Glomerular endothelial cell (primary cell): ENCODE measurements at regions not wholly inside any gene's neighbourhood (a gene's known extent, or its start where the extent isn't known, plus 50 kb on each side); places are given as distances from the start of the nearest gene placed in this dataset.
"Not testable (repeated sequence)": the region's sequence is repeated elsewhere in the genome, so short reads cannot be mapped to it uniquely, and the experiment has no call there.

Source experiments
- DNase-seq: peaks from one replicate; pipeline ENCODE4 v3.0.0-alpha.2; 2011; ENCODE audit warnings: low read depth, low spot score; ENCODE audit errors: extremely low read depth

DNA sequence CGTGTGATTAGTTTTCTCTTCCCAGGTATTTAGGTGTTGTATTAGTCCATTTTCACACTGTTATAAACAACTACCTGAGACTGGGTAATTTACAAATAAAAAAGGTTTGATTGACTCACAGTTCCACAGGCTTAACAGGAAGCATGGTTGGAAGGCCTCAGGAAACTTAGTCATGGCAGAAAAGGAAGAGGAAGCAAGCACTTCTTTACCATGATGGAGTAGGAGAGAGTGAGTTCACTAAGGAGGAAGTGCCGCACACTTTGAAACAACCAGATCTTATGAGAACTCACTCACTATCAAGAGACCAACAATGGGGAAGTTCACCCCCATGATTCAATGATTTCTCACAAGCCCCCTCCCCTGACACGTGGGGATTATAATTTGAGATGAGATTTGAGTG, 1343.7 kb upstream of the GOT2 start:
- DNase-seq: no peak

DNA sequence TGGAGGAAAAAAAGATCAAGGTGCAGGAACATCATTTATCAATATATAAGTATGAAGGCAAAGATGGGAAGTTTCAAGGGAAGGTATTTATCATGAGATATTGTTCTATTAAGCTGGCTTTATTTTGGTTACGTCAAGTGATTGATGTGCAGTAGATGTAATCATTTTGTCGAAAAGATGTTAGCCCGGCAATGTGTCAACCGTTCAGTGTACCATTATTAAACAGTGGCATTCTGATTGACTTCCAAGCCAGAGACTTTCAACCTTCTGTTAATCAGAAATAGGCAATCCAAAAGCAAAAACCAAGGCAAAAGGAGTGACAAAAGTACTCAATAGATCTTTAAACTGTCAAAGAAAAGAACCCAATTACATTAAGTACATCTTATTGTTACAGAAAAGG, 1340.3 kb upstream of the GOT2 start:
- no peak for DNase-seq

- DNase-seq: no peak
Observed at GRCh38 chr16:60073376-60073775, 1339.3 kb upstream of the GOT2 start.

- DNase-seq: no peak
Observed at GRCh38 chr16:60064026-60064425, 1329.9 kb upstream of the GOT2 start.

GRCh38 chr16:60061396-60061795, 1327.3 kb upstream of the GOT2 start:
- no peak for DNase-seq

GRCh38 chr16:60060731-60061130, 1326.6 kb upstream of the GOT2 start:
- DNase-seq: peak; percentile 12

GRCh38 chr16:60059141-60059540, 1325.0 kb upstream of the GOT2 start:
- DNase-seq: no peak

DNA sequence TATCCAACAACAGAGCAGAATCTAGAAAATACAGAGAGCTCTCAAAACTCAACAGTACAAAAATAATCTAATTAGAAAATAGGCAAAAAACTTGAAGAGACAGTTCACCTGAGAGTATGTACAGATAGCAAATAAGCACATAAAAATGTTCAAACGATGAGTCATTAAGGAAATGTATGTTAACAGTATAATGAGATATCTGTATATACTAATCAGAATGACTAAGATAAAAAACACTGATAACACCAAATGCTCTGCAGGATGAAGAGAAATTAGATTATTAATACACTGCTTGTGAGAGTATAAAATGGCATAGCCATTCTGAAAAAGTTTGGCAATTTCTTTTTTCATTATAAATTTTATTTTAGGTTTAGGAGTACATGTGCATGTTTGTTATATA, 1307.6 kb upstream of the GOT2 start:
- no peak for DNase-seq

- DNase-seq: no peak
Observed at GRCh38 chr16:60031740-60032139, 1297.6 kb upstream of the GOT2 start.

- no peak for DNase-seq
Observed at GRCh38 chr16:60027351-60027750, 1293.2 kb upstream of the GOT2 start.

- DNase-seq: no peak
Observed at GRCh38 chr16:60013076-60013475, 1279.0 kb upstream of the GOT2 start.

- DNase-seq: no peak
Observed at GRCh38 chr16:60001523-60001922, 1267.4 kb upstream of the GOT2 start.

DNA sequence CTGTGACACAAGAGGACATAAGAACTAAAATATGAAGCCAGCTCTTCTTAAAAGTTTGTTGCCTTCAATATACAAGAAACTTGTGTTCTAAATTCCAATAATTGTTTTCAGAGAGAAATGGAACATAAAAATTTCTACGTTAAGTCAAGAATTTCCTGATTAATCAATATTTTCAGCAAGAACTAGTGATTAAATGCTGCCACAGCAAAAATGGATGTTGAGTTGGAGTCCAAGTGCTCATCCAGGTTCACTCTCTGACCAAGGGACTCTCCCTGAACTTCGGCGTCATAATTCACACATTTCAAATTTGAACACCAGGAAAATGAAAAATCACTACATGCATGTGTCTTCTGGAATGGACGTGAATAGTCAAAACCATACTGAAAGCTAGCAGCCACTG, 1263.6 kb upstream of the GOT2 start:
- no peak for DNase-seq

DNA sequence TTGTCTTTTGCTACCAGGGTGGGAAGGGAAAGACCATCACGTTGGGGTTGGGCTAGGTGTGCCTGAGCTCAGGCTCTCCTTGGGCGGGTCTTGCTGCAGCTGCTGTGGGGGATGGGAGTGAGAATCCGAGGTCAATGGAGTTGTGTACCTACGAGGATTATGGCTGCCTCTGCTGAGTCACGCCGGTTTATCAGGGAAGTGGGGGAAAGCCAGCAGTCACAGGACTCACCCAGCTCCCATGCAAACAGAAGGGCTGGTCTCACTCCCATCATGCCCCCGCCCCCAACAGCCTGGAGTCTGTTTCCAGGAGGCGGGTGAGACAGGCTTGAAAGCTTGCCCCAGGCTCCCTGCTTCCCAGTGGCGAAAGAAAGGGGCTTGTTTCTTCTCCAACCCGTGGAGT, 1259.0 kb upstream of the GOT2 start:
- DNase-seq: no peak

- no peak for DNase-seq
Observed at GRCh38 chr16:59991171-59991570, 1257.1 kb upstream of the GOT2 start.

GRCh38 chr16:59988591-59988990, 1254.5 kb upstream of the GOT2 start:
- no peak for DNase-seq

DNA sequence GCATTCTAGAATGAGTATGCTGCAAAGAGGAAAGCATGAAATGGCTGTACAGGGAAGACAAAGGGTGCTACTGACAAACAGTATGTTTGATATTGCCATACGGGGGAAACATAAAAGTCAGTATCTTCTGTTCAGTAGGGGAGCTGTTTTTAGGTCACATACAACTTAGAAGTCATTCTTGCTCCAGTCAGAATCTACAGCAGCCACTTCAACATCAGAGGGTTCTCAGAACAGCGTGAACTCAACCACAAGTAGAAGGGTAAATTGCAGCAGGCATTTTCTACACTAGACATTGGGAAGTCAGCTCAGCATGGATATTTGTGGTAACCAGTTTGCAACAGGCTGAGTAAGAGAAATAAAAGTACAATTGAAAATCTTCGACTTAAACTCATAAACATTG, 1241.8 kb upstream of the GOT2 start:
- DNase-seq: no peak

DNA sequence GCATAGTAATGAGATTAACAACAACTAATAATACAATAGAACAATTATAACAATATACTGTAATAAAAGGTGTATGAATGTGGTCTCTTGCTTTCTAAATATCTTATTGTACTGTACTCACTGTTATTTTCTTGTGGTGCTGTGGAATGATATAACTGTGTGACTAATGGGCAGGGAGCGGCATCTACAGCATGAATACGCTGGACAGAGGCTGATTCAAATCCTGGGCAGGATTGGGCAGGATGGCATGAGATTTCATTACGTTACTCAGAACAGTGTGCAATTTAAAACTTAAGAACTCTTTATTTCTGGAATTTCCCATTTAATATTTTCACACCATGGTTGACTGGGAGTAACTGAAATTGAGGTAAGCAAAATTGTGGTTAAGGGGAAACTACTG, 1239.8 kb upstream of the GOT2 start:
- no peak for DNase-seq

DNA sequence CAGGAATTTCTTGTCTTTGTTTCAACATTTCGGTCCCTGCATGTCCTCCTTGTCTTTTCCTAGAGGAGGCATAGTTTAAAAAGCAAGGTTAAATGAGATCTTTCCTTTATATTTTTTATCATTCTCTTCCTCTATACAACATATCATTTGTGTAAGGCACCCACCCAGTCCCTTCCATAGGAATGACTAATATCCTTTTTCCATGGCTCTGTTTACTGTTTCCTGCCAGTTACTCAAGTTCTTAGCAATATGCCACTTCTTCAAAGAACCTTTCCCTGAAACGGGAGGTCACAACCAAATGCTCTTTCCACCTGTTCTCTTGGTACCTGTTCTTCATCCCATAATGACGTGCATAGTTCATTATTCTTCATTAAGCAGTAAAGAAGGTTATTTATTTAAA, 1237.1 kb upstream of the GOT2 start:
- DNase-seq: peak; percentile 29

DNA sequence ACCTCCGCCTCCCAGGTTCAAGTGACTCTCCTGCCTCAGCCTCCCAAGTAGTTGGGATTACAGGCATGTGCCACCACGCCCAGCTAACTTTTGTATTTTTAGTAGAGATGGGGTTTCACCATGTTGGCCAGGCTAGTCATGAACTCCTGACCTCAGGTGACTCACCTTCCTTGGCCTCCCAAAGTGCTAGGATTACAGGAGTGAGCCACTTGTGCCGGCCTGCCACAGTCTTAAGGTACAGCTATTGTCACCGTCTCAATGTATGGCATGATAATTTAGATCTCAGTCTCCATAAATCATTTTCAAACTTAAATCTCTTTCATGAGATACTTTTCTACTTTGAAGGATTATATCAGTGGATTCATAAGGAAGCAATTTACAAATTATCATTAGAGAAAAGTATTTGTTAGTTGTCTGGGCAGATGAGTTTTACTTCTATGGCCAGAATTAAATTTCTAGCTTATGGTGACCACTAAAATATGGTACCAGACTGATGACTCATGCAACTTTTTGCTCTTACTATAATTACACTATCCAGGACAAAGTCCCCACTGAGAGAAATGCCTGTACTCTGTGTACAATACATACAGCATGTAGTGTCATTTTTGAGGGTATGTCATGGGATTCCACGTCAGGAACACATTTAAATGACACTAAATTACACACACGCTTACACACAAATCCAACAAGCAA, 1230.3 kb upstream of the GOT2 start:
- no peak for DNase-seq

DNA sequence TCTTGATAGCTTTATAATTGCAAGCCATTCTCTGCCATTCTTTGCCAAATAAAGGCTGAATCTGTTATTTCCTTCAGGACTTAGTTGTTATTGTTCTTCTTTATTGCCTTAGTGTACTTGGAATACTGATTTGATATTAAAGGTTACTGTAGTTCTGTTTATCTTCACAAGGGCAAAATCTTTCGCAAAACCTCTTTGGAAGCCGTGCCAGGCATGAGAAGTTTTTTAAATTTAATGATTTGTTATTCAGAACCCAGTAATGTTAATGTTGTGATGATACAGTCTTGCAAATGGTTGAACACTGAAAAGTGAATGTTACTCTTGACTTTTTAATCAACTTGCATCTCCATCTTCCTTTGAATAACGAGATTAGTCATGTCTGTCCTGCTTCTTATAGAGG, 1225.2 kb upstream of the GOT2 start:
- DNase-seq: no peak

GRCh38 chr16:59950431-59950830, 1216.3 kb upstream of the GOT2 start:
- no peak for DNase-seq

- not testable (repeated sequence) for DNase-seq
Observed at GRCh38 chr16:59944041-59944440, 1209.9 kb upstream of the GOT2 start.
